Stimulated activated CD4-positive, alpha-beta T cell treated with anti-CD3 and anti-CD28 coated beads, Interleukin-1b, Interleukin-23, amount 100 ng/mL, for 4 hours (primary cell): ENCODE measurements at regions not wholly inside any gene's neighbourhood (a gene's known extent, or its start where the extent isn't known, plus 50 kb on each side); places are given as distances from the start of the nearest gene placed in this dataset.
"Not testable (repeated sequence)": the region's sequence is repeated elsewhere in the genome, so short reads cannot be mapped to it uniquely, and the experiment has no call there.

Experiments used
- DNase-seq, 2 donors: peaks; one replicate each; pipeline ENCODE4 v3.0.0-alpha.2; 2020; ENCODE audit warnings: low read depth in 2 of 2

DNA sequence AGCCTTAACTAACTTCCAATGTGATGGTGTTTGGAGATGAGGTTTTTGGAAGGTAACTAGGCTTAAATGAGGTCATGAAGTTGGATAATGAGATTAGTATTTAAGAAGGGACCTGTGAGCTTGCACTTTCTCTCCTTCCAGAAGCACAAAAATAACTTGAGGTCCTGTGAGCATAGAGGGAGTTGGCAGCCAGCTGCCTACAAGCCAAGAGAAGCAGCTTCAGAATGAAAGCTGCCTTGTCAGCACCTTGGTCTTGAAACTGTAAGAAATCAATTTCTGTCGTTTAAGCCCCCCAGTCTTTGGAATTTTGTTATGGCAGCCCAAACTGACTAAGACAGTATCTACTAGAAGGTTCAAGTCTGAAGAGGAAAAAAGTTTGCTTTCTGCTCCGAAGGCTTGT lies 280.2 kb upstream of the GALNTL6 start:
- DNase-seq: no peak

DNA sequence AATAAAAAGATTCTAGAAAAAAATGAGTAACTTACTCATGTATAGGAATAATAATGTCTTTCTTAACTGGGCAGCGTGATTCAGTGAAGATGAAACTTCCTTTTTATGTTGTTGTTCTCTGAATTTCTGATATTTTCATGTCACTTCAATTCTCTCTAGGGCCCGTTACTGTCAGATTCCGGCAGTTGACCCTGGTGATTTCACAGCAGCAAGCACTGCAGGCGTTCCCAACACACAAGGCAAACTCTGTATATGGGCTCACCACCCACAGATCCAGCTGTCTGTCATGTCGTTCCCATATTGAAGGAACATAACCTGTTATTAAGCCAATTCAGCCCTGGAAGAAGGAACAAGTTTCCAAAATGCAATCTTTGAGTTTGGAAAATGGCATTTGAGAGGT lies 288.3 kb upstream of the GALNTL6 start:
- no peak for DNase-seq

DNA sequence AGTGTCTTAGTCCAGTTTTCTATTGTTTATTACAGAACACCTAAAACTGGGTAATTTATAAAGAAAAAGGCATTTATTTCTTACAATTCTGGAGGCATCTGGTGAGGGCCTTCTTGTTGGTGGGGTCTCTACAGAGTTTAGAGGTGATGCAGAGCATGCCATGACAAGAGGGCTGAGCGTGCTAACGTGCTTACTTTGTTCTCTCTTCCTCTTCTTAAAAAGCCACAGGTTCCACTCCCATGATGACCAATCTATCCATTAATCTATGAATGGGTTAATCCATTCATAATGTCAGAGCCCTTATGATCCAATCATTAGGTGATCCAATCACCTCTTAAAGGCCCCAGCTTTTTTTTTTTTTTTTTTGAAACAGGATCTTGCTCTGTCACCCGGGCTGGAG lies 291.5 kb upstream of the GALNTL6 start:
- DNase-seq: no peak

DNA sequence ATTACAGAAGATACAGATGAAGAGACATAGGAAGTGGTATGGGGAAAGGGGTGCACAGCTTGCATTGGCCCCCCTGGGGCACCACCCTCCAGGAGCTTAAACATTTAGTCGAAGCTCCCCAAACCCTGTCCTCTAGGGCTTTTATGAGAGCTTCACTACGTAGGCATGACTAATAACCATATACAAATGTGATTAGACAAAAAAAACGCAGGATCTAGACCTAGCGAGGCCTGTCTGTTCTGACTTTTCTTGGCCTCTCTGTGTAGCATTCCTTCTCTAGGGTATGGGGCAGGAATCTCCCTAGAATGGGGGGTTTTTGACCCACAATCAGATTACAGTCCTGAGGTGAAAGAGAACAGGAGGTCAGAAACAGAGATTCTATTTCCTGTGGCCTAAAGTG lies 293.7 kb upstream of the GALNTL6 start:
- no peak for DNase-seq

- no peak for DNase-seq
Observed at GRCh38 chr4:171517883-171518282, 295.3 kb upstream of the GALNTL6 start.

DNA sequence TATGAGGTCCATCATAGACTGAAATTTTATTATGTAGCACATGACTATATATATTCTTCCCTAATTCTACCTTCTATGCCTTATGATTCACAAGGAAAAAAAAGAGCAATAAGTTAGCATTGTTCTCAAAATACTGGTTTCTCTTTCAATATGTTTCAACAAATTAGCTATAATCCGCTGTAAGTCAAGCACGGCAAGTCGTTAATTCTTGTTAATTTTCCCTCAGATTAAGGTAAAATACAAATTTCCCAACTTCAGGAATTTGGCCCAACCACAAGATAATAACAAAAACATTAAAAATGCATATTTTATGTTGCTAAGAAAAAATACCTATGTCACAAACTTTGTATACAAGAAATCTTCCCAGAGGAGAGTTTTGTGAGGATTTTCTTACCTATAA lies 296.5 kb upstream of the GALNTL6 start:
- DNase-seq: no peak

DNA sequence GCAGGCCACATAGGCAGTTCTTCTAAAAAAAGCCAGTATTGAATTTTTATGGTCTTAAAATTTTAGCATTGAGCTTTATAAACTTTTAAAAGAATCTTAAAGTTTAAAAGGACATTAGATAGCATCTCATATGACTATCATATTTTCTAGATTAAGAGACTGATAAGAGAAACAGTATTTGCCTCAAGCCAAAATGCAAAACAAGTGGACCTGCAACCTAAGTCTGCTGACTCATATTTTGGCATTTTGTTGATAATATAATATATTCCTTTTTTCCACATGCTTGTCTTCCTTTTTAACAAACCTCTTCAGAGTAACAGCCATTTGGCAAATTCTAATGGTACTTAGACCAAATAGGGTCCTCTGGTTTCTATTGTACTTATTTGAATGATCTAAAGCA lies 328.5 kb upstream of the GALNTL6 start:
- DNase-seq: no peak

DNA sequence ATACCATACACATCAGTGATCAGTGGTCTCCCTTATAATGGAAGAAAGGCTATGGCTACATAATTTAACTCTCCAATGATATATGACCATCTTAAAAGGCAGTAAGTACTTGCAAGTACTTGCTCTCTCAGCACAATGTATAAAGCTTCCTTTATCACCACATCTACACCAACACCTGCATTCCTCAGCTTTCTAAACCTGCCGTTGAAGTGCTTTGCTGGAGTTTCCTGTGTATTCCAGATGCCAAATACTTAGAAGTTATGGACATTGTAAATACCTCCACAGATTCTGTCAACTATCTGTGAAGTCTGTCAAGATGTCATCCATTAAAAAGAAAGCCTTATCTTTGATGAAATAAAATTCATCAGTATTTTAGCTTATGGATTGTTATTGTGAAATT lies 335.0 kb upstream of the GALNTL6 start:
- DNase-seq: no peak

DNA sequence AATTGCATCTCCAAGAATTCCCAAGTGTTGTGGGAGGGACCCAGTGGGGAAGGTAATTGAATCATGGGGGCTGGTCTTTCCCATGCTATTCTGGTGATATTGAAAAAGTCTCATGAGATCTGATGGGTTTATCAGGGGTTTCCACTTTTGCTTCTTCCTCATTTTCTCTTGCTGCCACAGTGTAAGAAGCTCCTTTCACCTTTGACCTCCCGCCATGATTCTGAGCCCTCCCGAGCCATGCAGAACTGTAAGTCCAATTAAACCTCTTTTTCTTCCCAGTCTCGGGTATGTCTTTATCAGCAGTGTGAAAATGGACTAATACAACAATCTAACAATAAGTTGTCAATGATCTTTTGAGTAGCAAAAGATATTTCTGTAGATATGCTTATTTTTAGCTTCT lies 338.1 kb upstream of the GALNTL6 start:
- DNase-seq: not testable (repeated sequence)

GRCh38 chr4:171473155-171473554 lies 340.0 kb upstream of the GALNTL6 start:
- DNase-seq: no peak

- no peak for DNase-seq
Observed at GRCh38 chr4:171472230-171472629, 341.0 kb upstream of the GALNTL6 start.

DNA sequence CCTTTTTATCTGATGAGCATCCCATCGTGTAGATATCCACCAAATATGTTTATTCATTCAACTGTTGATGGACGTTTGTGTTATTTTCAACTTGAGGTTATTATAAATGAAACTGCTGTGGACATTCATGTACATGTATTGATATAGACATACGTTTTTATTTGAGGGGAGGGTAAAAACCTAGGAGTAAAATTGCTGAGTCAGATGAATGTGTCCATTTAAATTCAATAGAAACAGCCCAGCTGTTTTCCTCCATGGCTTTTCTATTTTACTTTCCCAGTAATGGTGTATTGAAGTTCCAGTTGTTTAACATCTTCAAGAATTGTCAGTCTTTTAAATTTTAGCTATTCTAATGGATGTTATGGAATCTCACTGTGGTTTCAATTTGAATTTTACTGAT lies 348.7 kb upstream of the GALNTL6 start:
- no peak for DNase-seq

DNA sequence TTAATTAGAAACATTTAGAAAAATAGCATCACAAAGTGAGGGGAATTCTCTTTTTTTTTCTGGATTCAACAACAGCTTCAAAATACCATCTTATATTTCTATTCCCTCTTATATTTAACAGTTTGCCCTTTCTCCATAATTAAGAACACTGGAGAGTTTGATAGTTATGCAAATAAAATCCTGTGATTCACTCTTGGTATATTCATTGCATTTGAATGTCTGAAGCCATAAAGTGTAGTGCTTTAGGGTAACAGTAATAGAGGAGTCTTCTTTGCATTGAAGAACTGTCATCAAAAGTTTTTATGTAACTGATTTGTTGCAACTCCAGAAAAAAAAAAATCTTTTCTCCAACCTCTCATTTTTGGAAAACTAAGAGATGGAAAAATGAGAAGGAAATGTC lies 352.0 kb upstream of the GALNTL6 start:
- no peak for DNase-seq

GRCh38 chr4:171448919-171449481 lies 364.2 kb upstream of the GALNTL6 start:
- DNase-seq: no peak

GRCh38 chr4:171448358-171448757 lies 364.8 kb upstream of the GALNTL6 start:
- DNase-seq: no peak

DNA sequence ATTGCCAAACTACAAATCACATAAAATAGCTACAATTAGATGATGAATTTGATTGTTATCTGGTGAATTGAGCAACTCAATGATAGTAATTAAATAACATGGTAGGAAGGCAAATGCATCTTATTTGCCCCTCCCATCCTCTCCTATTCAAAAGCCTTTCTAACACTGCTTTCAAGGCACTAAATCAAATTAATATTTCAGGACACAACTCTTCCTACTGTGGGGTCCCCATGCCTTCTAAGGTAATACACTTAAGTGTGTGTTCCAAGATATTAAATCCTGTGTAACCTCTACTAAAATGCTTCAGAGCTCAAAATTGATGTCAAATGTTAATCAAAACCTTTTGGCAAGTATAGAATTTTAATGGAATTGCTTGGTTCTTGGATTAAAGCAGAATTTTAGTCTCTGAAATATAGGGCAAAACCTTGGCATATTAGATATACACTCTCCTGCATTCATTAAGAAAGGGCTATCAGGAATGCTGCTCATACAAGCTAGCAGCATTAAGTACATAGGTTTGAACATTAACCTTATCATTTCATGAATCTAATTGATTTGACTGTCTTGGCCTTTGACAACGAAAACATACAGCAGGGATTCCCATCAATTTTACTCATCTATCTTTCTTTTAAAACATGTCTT lies 371.8 kb upstream of the GALNTL6 start:
- no peak for DNase-seq

DNA sequence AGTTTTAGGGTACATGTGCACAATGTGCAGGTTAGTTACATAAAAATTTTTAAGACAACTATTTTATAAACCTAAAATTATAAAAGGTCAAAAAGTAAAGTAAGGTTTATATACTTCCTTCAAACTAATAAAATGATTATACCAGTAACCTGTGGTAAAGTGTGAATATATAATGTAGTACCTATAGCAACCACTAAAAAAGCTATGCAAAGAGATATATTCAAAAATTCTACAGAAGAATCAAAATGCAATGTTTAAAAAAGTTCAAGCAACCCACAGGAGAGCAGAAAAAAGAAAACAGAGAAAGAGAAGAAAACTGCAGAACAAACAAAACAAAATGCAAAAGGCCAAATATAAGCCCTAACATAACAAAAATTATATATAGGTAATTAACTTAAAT lies 379.5 kb upstream of the GALNTL6 start:
- DNase-seq: no peak

- DNase-seq: no peak
Observed at GRCh38 chr4:171432536-171432935, 380.7 kb upstream of the GALNTL6 start.

DNA sequence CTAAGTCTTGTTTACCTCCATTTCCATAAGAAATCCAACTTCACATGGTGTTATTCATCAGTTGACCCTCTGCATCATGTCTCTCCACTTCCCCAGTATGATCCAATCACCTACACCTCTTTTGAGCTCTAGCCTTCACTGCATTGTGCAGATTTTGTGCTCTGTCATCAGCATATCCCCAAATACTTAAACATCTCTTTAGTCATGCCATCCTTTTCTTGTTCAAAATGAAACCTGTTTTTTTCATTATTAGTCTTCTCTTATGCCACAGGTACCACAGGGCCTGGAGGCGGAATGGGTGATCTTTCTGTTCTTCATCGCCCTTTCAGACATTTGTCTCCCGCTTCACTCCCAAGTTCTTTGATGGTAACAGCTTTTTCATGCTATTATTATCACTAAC lies 382.7 kb upstream of the GALNTL6 start:
- DNase-seq: no peak

- no peak for DNase-seq
Observed at GRCh38 chr4:171397175-171397574, 416.0 kb upstream of the GALNTL6 start.

DNA sequence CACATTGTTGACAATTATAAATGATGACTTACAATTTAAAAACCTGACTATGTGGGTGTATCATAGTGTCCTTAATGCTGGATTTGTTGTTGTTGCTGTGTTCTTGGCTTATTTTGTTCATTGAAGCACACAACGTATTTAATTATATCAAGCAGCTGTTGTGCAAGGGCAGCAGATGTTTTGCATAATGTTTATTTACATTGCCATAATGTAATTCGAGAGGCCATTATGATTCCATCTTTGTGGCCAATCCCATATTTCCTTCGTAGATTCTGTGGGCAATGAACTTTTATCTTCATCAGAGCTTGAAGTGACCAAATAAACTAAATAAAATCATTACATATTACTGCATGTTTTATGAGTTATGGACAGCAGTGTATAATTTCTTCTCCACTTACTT lies 422.6 kb upstream of the GALNTL6 start:
- no peak for DNase-seq

DNA sequence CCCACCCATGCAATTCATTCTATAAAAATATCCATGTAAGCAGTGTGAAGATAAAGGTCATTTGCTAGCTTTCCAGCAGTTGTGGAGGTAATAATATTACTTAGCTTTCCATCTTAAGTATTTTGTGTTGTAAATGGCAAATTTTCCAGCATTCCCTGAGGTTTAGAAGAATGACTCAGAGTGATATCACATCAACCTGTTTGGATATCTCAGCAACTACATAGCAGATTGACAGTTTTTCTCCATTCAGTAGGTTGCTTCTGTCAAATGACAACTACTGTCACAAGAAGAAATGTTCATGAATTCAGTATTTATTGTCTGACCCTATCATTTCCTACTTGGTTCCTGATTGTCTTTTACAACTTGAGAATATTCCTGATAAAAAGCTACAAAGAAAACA lies 434.9 kb upstream of the GALNTL6 start:
- no peak for DNase-seq

DNA sequence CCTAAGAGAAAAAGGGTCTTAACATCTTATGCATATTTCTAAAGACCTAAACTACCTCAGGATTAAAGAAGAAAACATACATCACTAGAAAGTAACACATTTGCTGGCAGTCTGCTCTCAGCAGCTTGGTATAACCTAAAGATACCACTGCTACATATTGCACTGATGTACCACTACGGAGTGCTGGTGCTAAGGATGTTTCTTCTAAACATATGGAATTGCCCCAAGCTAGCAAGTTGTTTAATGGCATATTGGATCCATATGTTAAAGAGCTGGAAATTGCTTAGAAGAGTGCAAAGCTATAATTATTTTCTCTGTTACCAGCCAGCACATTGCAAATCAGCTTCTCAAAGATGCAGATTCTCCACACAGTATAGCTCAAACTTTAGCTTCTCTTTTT lies 436.5 kb upstream of the GALNTL6 start:
- DNase-seq: no peak

GRCh38 chr4:171353535-171353934 lies 459.7 kb upstream of the GALNTL6 start:
- DNase-seq: no peak
